Activated T-helper 2 cell treated with anti-CD3 and anti-CD28 coated beads, Interferon-gamma antibody, Interleukin-2, Interleukin-4, amounts not matched to agents 10 μg/mL and 5 μg/mL and 100 μg/mL, durations not matched to agents 14 hours and 24 hours and 36 hours (primary cell): ENCODE measurements at regions not wholly inside any gene's neighbourhood (a gene's known extent, or its start where the extent isn't known, plus 50 kb on each side); places are given as distances from the start of the nearest gene placed in this dataset.

Experiments used
- DNase-seq: peaks from one replicate; pipeline ENCODE4 v3.0.0; 2021; ENCODE audit warnings: low spot score
- H3K27ac Mint-ChIP-seq: one replicate; pipeline ENCODE4 v1.8.0; 2021; ENCODE audit warnings: mixed read lengths
- H3K27me3 Mint-ChIP-seq: one replicate; pipeline ENCODE4 v1.8.0; 2021; ENCODE audit warnings: low read depth, mixed read lengths
- H3K36me3 Mint-ChIP-seq: one replicate; pipeline ENCODE4 v1.8.0; 2021; ENCODE audit warnings: low read depth, mixed read lengths
- H3K4me1 Mint-ChIP-seq: one replicate; pipeline ENCODE4 v1.8.0; 2021; ENCODE audit warnings: low read depth, mixed read lengths
- H3K4me3 Mint-ChIP-seq: one replicate; pipeline ENCODE4 v1.8.0; 2021; ENCODE audit warnings: low read depth, mild to moderate bottlenecking, moderate library complexity, mixed read lengths
- H3K9me3 Mint-ChIP-seq: one replicate; pipeline ENCODE4 v1.8.0; 2021; ENCODE audit warnings: mixed read lengths
- intact Hi-C: fragments of 100-400 bp; cut with micrococcal nuclease; formaldehyde crosslinking; loops from one replicate; pipeline ENCODE4 v1.15.1; 2023

DNA sequence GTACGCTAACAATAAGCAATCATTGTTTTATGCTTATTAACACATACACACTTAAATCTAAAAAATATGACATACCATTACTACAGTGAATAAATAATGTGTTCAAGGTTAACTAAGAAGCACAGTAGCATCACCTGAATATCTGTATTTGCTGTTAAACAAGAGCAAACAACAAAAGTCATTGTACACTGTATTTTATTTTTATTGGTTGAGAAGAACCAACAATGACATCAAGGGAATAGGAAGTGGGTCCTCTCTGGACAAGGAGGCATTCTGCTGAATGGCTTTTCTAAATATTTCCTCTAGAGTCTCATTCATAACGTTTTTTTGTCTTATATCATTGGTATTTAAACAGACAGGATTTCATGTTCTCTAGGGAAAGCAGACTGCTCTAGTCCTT is 460.4 kb downstream of the CDH9 start:
- no peak overlapping the region for H3K27ac Mint-ChIP-seq
- H3K27me3 Mint-ChIP-seq: no peaks in the 10 kb centered on the region

DNA sequence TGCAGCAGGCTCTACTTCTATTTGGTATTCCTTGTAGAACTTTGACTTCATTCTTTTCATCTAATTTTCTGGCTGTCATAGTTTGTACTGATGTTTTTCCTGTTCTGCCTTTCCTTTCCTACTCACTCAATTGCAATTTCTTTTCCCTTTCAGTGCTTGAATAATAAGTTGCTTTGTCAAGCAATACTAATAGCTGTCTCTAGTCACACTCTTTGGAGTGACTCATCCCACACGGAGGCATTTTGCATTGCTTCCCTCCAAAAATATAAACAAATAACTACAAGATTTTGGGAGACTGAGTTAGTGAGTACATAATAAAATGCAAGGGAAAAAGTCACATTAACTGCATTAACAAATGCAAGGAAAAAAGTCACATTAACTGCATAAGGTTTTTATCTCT is 465.9 kb downstream of the CDH9 start:
- Mint-ChIP-seq H3K4me1 (no peaks in the 10 kb centered on the region), H3K27ac (no peak overlapping the region), H3K4me3 (no peak overlapping the region), H3K9me3 (peaks cover 26% of the 10 kb centered on the region), H3K27me3 (no peaks in the 10 kb centered on the region), H3K36me3 (no peaks in the 10 kb centered on the region)
- intact Hi-C loops: no loop called here
- no peak for DNase-seq

More for the DNA sequence above, 460.4 kb downstream of the CDH9 start:
- Mint-ChIP-seq H3K36me3 (no peaks in the 10 kb centered on the region), H3K9me3 (peaks cover 40% of the 10 kb centered on the region), H3K4me1 (no peaks in the 10 kb centered on the region), H3K4me3 (no peak overlapping the region)
- intact Hi-C loops: no loop called here
- no peak for DNase-seq

DNA sequence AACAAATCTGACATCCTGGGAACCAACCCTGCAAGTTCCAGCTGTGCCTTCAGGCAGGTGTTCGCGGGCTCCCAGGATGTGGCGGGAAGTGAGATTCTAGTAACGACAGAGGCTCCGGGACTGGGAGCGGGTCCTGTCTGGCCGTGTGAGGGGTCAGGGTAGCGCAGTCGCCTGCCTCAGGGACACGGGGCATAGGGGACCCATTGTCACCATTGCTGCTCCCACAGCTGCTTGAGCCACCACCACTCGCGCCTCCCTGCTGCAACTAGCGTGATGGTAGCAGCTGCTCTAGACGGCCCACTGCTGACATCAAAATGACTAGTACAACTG is 468.5 kb downstream of the CDH9 start:
- DNase-seq: no peak
- H3K36me3 Mint-ChIP-seq: no peaks in the 10 kb centered on the region
- peaks cover 41% of the 10 kb centered on the region for H3K9me3 Mint-ChIP-seq
- intact Hi-C loops: no loop called here
- H3K4me1 Mint-ChIP-seq: no peaks in the 10 kb centered on the region
- no peak overlapping the region for H3K27ac Mint-ChIP-seq
- no peak overlapping the region for H3K4me3 Mint-ChIP-seq
- no peaks in the 10 kb centered on the region for H3K27me3 Mint-ChIP-seq

DNA sequence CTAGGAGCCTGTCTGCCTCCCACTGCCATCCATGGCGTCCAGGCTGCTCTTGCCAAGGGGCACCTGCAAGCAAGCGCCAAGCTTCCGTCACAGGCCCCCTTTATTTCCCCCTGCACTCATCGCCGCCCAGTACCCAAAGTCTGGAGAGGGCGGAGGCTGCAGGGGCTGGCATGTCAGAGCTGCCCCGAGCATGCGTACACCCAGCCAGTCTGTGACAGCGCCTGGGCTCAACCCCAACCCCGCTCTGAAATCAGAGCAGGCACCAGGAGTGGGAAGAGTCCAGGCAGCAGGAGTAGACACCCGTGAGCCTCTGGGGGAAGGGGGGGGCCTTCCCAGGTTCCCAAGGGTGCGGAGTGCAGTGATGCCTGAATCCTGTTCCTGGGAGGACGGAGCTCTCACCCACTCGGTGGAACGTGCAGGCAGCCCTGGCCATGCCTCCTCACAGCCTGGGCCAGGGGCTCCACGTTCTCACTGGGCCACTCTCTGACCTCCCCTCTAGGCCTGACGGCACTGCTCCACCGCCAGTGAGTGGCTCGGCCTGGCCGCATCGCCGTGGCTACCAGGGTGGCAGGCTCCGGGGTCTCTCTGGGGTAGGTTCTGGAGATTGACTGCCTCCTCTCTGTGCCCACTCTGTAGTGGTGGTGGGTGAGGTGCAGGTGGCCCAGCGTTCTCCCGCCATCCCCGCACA is 469.0 kb downstream of the CDH9 start:
- no peak for DNase-seq
- H3K4me3 Mint-ChIP-seq: no peak overlapping the region
- no peaks in the 10 kb centered on the region for H3K27me3 Mint-ChIP-seq
- no peak overlapping the region for H3K27ac Mint-ChIP-seq
- no peaks in the 10 kb centered on the region for H3K36me3 Mint-ChIP-seq
- no peaks in the 10 kb centered on the region for H3K4me1 Mint-ChIP-seq
- peaks cover 40% of the 10 kb centered on the region for H3K9me3 Mint-ChIP-seq
- intact Hi-C loops: no loop called here

DNA sequence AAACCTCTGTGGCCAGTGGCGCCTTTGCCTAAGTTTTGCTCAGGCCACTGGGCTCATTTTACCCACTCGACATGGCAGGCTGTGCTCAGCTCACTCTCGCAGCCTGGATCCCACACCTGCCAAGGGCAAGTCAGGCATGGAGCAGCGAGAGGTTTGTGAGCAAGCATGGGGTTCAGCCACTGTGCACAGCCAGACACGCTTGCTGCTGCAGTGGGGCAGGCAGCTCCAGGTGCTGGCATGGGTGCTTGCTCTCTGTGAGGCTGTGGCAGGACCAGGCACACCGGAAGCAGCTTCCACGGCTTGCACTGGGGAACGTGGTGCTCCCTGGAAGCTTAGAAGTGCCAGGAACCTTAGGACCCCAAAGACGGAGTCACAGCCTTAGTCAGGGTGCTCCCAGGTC is 470.1 kb downstream of the CDH9 start:
- H3K4me3 Mint-ChIP-seq: no peak overlapping the region
- H3K36me3 Mint-ChIP-seq: no peaks in the 10 kb centered on the region
- no peak for DNase-seq
- no peaks in the 10 kb centered on the region for H3K4me1 Mint-ChIP-seq
- H3K27ac Mint-ChIP-seq: no peak overlapping the region
- intact Hi-C loops: no loop called here
- no peaks in the 10 kb centered on the region for H3K27me3 Mint-ChIP-seq
- H3K9me3 Mint-ChIP-seq: peaks cover 40% of the 10 kb centered on the region

DNA sequence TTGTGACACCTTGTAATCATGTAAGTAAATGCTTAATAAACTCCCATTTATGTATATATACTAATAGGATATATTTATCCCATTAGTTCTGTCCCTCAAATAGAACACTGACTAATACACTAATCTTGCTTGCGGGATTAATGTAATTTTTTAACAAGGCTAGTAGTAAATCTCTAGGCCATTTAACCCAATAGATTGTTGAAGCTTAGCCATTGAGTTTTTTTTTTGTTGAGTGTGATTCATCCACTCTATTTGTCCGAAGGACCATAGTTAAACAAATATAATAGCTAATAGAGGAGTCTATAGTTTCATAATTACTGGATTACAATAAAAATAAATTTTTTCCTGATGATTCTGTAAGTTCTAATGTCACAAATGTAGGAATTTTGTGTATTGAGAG is 474.4 kb downstream of the CDH9 start:
- Mint-ChIP-seq H3K27me3 (no peaks in the 10 kb centered on the region), H3K4me3 (no peak overlapping the region), H3K27ac (no peak overlapping the region), H3K36me3 (no peaks in the 10 kb centered on the region), H3K9me3 (peaks cover 46% of the 10 kb centered on the region), H3K4me1 (no peaks in the 10 kb centered on the region)
- intact Hi-C loops: no loop called here
- no peak for DNase-seq

DNA sequence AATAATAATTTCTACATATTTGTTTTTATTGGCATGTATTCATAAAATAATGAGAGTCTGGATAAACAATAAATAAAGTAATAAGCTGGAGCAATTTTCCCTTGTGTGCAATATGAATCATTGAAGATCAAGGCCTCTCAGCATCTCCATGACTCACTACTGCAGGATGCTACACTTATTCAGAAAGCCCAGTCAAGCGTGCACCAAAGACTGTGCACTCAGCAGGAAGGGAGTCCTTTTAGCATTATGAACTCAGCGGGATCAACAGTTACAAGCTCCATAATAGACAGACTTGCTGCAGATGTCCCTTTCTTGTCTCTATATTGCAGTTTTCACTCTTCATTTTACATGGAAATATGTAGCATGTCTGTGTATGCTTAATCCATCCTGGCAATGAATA is 485.3 kb downstream of the CDH9 start:
- no peaks in the 10 kb centered on the region for H3K4me1 Mint-ChIP-seq
- H3K9me3 Mint-ChIP-seq: peaks cover 47% of the 10 kb centered on the region
- no peak overlapping the region for H3K4me3 Mint-ChIP-seq
- intact Hi-C loops: no loop called here
- DNase-seq: no peak
- H3K27me3 Mint-ChIP-seq: no peaks in the 10 kb centered on the region
- no peak overlapping the region for H3K27ac Mint-ChIP-seq
- H3K36me3 Mint-ChIP-seq: no peaks in the 10 kb centered on the region

DNA sequence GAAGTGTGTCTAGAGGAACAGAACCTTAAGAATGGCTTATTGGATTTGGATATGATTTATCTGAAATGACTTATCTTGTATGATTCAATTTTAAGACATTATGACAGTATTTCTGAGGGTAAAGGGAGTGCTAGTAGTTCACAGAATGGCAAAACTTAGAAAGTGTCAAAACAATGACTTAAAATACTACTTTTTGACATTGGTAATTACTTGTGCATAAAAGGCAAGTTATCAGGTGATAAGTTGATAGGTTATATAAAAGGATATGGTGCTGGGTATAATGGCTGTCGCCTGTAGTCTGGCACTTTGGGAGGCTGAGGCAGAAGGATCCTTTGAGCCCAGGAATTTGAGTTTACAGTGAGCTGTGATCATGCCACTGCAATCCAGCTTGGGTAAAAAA is 494.4 kb downstream of the CDH9 start:
- no peaks in the 10 kb centered on the region for H3K36me3 Mint-ChIP-seq
- no peaks in the 10 kb centered on the region for H3K4me1 Mint-ChIP-seq

DNA sequence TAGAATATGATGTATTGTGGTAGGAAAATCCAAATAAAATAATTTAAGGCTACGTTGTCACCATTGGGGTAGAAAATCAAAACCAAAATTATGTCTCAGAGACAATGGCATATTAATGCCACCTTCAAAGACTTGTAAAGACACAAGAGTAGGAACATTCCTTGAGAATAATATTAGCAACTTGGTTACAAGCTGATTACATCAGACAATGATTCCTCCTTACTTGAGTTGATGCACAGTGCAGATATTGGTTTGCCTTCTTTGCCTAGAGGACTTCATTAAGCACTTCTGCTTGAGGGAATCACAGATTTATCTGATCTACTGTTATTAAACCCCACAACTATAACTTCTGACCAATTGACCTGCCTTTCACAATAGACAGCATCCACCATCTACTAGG is 500.2 kb downstream of the CDH9 start:
- Mint-ChIP-seq H3K36me3 (no peaks in the 10 kb centered on the region), H3K27me3 (no peaks in the 10 kb centered on the region), H3K4me1 (no peaks in the 10 kb centered on the region), H3K4me3 (no peak overlapping the region), H3K27ac (no peak overlapping the region), H3K9me3 (peaks cover 44% of the 10 kb centered on the region)
- no peak for DNase-seq
- intact Hi-C loops: no loop called here

More for the DNA sequence above, 494.4 kb downstream of the CDH9 start:
- Mint-ChIP-seq H3K4me3 (no peak overlapping the region), H3K9me3 (peaks cover 52% of the 10 kb centered on the region), H3K27me3 (no peaks in the 10 kb centered on the region), H3K27ac (no peak overlapping the region)
- no peak for DNase-seq
- intact Hi-C loops: no loop called here

DNA sequence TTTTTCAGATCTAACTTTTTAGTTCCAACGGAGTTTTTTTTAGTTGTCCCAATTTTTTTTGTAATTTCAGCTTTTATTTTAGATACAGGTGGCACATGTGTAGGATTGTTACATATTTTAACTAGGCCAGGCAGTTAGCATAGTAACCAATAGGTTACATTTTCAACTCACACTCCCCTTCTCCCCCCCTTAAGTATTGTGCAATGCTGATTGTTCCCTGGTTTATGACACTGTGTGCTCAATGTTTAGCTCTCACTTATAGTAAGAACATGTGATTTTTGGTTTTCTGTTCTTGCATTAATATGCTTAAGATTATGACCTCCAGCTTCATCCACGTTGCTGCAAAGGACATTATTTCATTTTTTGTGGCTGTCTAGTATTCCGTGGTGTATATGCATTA is 503.2 kb downstream of the CDH9 start:
- DNase-seq: no peak
- no peaks in the 10 kb centered on the region for H3K36me3 Mint-ChIP-seq
- no peak overlapping the region for H3K4me3 Mint-ChIP-seq
- intact Hi-C loops: no loop called here
- no peaks in the 10 kb centered on the region for H3K4me1 Mint-ChIP-seq
- no peaks in the 10 kb centered on the region for H3K27me3 Mint-ChIP-seq
- H3K27ac Mint-ChIP-seq: no peak overlapping the region
- peaks cover 47% of the 10 kb centered on the region for H3K9me3 Mint-ChIP-seq

DNA sequence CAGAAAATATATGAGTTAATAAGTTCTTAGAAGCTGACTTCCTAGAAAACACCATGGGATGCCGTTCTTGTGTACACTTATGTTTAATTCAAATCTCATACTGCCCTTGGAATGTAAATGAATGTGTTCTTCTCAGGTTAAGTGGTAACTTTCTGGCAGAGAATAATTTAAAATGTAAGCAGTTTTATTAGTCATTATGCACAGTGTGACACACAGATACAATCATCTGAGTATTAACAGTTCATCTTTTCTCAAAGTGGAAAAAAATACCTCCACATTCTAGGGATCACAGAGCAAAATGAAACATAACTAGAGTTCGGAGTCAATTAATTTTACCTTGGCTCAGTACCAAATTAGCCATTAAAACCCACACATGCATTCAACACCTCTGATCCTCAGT is 508.1 kb downstream of the CDH9 start:
- Mint-ChIP-seq H3K4me1 (no peaks in the 10 kb centered on the region), H3K27ac (no peak overlapping the region), H3K36me3 (no peaks in the 10 kb centered on the region), H3K9me3 (peaks cover 35% of the 10 kb centered on the region), H3K4me3 (no peak overlapping the region), H3K27me3 (no peaks in the 10 kb centered on the region)
- intact Hi-C loops: no loop called here
- DNase-seq: no peak

DNA sequence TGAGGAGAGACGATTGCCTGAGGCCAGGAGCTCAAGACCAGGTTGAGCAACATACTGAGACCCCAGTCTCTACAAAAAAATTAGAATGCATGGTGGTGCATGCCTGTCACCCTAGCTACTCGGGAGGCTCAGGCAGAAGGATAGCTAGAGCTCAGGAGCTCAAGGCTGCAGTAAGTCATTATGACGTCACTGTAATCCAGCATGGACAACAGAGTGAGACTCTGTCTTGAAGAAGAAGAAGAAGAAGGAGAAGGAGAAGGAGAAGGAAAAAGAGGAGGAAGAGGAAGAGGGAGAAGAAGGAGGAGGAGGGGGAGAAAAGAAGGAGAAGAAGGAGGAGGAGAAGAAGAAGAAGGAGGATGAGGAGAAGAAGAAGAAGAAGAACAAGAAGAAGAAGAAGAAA is 519.1 kb downstream of the CDH9 start:
- no peak overlapping the region for H3K27ac Mint-ChIP-seq
- no peak overlapping the region for H3K4me3 Mint-ChIP-seq
- H3K4me1 Mint-ChIP-seq: no peaks in the 10 kb centered on the region
- H3K36me3 Mint-ChIP-seq: no peaks in the 10 kb centered on the region
- DNase-seq: no peak
- intact Hi-C loops: no loop called here
- peaks cover 30% of the 10 kb centered on the region for H3K9me3 Mint-ChIP-seq
- H3K27me3 Mint-ChIP-seq: no peaks in the 10 kb centered on the region

DNA sequence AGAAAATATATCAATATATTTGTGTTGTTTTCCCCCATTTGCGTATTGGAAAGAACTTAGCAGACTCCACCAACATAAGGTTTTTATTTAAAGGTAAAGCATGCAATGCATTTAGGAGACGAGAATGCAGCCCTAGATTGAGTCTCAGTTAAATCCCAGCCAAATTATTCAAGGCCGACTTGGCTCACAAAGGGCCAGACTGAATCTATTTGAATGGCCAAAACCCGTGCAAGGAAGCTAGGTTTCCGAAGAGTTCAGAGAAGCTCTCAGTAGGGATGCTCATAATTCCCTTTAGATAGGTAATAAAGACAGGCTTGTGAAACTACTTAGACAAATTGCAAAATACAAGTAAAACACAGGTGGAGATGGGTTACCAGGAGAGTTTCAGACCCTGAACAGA is 520.3 kb downstream of the CDH9 start:
- Mint-ChIP-seq H3K4me3 (no peak overlapping the region), H3K27ac (no peak overlapping the region), H3K36me3 (no peaks in the 10 kb centered on the region), H3K9me3 (peaks cover 30% of the 10 kb centered on the region), H3K4me1 (no peaks in the 10 kb centered on the region), H3K27me3 (no peaks in the 10 kb centered on the region)
- intact Hi-C loops: no loop called here
- DNase-seq: no peak

DNA sequence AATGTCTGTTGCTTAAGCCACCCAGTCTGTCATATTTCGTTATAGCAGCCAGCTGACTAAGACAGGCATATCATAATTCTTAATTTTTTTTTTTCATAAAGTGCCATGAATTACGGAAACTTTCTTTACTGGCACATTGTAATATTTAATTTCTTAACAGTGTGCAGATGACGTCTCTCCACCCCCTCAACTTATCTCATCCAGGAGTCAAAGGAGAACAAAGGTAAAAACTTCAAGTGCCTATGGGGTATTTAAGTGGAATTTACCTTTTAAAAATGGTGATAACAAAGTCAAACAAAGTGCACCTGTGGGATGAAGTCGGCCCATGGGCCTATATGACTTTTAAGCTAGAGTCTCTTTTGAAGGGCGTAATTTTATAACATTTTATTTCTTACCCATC is 539.4 kb downstream of the CDH9 start:
- H3K4me3 Mint-ChIP-seq: no peak overlapping the region
- H3K27ac Mint-ChIP-seq: no peak overlapping the region
- H3K27me3 Mint-ChIP-seq: no peaks in the 10 kb centered on the region
- intact Hi-C loops: no loop called here
- H3K36me3 Mint-ChIP-seq: no peaks in the 10 kb centered on the region
- no peak for DNase-seq
- H3K9me3 Mint-ChIP-seq: peaks cover 33% of the 10 kb centered on the region
- no peaks in the 10 kb centered on the region for H3K4me1 Mint-ChIP-seq
